ENCODE measurements at regions not wholly inside any gene's neighbourhood (a gene's known extent, or its start where the extent isn't known, plus 50 kb on each side); places are given as distances from the start of the nearest gene placed in this dataset.
A peak's percentile ranks its signal among the peaks of the same experiment; 100 is the strongest.

DNA sequence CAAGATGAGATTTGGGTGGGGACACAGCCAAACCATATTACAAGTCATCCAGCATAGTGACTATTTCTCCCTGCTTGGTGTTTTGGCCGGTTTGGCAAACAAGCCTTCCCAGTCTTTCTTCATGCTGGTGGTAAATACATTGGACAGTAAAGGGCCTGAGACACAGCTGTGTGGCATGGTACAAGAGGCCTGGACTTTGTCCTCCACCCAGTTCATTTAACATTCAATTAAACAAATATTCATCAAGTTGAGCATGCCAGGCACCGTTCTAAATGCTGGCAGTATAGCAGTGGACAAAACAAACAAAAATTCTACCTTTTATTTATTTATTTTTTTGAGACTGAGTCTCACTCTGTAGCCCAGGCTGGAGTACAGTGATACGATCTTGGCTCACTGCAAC lies 62.7 kb upstream of the SLC28A3 start:
- H3K36me3 ChIP-seq: no peaks in the 10 kb centered on the region
- H3K9me3 ChIP-seq (replicated peaks): peaks cover 7% of the 10 kb centered on the region
- H3K4me1 ChIP-seq: no peaks in the 10 kb centered on the region
- DNase-seq: no peak
- intact Hi-C loops (cut with micrococcal nuclease): no loop called here
- no peak overlapping the region for H3K4me3 ChIP-seq
- H3K27me3 ChIP-seq (ENCODE audit: low read depth): peaks cover 9% of the 10 kb centered on the region
- TF ChIP-seq, protein P1, sequence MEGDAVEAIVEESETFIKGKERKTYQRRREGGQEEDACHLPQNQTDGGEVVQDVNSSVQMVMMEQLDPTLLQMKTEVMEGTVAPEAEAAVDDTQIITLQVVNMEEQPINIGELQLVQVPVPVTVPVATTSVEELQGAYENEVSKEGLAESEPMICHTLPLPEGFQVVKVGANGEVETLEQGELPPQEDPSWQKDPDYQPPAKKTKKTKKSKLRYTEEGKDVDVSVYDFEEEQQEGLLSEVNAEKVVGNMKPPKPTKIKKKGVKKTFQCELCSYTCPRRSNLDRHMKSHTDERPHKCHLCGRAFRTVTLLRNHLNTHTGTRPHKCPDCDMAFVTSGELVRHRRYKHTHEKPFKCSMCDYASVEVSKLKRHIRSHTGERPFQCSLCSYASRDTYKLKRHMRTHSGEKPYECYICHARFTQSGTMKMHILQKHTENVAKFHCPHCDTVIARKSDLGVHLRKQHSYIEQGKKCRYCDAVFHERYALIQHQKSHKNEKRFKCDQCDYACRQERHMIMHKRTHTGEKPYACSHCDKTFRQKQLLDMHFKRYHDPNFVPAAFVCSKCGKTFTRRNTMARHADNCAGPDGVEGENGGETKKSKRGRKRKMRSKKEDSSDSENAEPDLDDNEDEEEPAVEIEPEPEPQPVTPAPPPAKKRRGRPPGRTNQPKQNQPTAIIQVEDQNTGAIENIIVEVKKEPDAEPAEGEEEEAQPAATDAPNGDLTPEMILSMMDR (IDR thresholded peaks at IDR 0.05; ENCODE audit: borderline replicate concordance): no peak
- H3K27ac ChIP-seq (replicated peaks): no peak overlapping the region

- no peak for DNase-seq
- no peaks in the 10 kb centered on the region for H3K4me1 ChIP-seq
- intact Hi-C loops (cut with micrococcal nuclease): no loop called here
- H3K9me3 ChIP-seq (replicated peaks): peaks cover 7% of the 10 kb centered on the region
- TF ChIP-seq, protein P1 (IDR thresholded peaks at IDR 0.05; ENCODE audit: borderline replicate concordance): peak; percentile 72
- no peak overlapping the region for H3K4me3 ChIP-seq
- H3K36me3 ChIP-seq: no peaks in the 10 kb centered on the region
- H3K27ac ChIP-seq (replicated peaks): no peak overlapping the region
- H3K27me3 ChIP-seq (ENCODE audit: low read depth): peaks cover 11% of the 10 kb centered on the region
These were observed 63.6 kb upstream of the SLC28A3 start for GRCh38 chr9:84404095-84404686.

DNA sequence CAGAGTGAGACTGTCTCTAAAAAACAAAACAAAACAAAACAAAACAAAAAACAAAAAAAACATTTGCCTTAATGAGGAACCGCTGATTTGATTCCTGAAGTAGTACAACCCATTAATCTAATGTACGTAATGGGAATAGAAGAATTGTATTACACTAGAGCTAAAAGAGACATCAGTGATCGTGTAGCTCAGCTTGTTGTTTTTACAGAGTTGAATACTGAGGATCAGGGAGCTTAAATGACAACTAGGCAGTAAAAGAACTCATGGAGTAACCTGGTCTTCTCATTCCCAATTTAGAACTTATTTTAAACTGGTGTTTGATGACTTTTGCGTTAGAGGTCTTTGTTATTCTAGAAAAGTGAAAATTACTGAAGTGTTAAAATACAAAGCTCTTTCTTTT lies 65.1 kb upstream of the SLC28A3 start:
- H3K27me3 ChIP-seq (ENCODE audit: low read depth): peaks cover 11% of the 10 kb centered on the region
- intact Hi-C loops (cut with micrococcal nuclease): no loop called here
- no peaks in the 10 kb centered on the region for H3K36me3 ChIP-seq
- H3K27ac ChIP-seq (replicated peaks): no peak overlapping the region
- DNase-seq: no peak
- no peaks in the 10 kb centered on the region for H3K9me3 ChIP-seq (replicated peaks)
- H3K4me1 ChIP-seq: no peaks in the 10 kb centered on the region
- TF ChIP-seq, protein P1 (IDR thresholded peaks at IDR 0.05; ENCODE audit: borderline replicate concordance): no peak
- H3K4me3 ChIP-seq: no peak overlapping the region

DNA sequence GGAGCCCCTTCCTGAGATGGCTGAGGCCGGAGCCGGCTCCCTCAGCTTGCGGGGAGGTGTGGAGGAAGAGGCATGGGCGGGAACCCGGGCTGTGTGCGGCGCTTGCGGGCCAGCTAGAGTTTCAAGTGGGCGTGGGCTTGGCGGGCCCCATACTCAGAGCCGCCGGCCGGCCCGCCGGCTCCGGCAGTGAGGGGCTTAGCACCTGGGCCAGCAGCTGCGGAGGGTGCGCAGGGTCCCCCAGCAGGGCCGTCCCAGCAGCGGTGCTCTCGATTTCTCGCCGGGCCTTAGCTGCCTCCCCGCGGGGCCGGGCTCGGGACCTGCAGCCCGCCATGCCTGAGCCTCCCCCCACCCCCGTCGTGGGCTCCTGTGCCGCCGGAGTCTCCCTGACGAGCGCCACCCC lies 67.9 kb upstream of the SLC28A3 start:
- TF ChIP-seq, protein P1 (IDR thresholded peaks at IDR 0.05; ENCODE audit: borderline replicate concordance): no peak
- DNase-seq: no peak
- Histone ChIP-seq H3K27me3 (ENCODE audit: low read depth) (peaks cover 11% of the 10 kb centered on the region), H3K9me3 (replicated peaks) (no peaks in the 10 kb centered on the region), H3K27ac (replicated peaks) (no peak overlapping the region), H3K4me1 (no peaks in the 10 kb centered on the region), H3K4me3 (no peak overlapping the region), H3K36me3 (no peaks in the 10 kb centered on the region)
- intact Hi-C loops (cut with micrococcal nuclease): no loop called here

GRCh38 chr9:84411683-84412267 lies 71.2 kb upstream of the SLC28A3 start:
- TF ChIP-seq, protein P1 (IDR thresholded peaks at IDR 0.05; ENCODE audit: borderline replicate concordance): no peak
- intact Hi-C loops (cut with micrococcal nuclease): no loop called here
- H3K36me3 ChIP-seq: no peaks in the 10 kb centered on the region

More at GRCh38 chr9:84411683-84412267, 71.2 kb upstream of the SLC28A3 start:
- Histone ChIP-seq H3K4me3 (no peak overlapping the region), H3K27me3 (ENCODE audit: low read depth) (peaks cover 27% of the 10 kb centered on the region), H3K9me3 (replicated peaks) (no peaks in the 10 kb centered on the region), H3K4me1 (no peaks in the 10 kb centered on the region), H3K27ac (replicated peaks) (no peak overlapping the region)
- DNase-seq: no peak
